NCI-H2107 treated with DMSO at 0.1 percent for 48 hours (cell line): ENCODE measurements at regions not wholly inside any gene's neighbourhood (a gene's known extent, or its start where the extent isn't known, plus 50 kb on each side); places are given as distances from the start of the nearest gene placed in this dataset.

Experiments
- DNase-seq: peaks from one replicate; lab custom pipeline; 2025; ENCODE audit not compliant: unreplicated experiment; lab: John Stamatoyannopoulos, UW

DNA sequence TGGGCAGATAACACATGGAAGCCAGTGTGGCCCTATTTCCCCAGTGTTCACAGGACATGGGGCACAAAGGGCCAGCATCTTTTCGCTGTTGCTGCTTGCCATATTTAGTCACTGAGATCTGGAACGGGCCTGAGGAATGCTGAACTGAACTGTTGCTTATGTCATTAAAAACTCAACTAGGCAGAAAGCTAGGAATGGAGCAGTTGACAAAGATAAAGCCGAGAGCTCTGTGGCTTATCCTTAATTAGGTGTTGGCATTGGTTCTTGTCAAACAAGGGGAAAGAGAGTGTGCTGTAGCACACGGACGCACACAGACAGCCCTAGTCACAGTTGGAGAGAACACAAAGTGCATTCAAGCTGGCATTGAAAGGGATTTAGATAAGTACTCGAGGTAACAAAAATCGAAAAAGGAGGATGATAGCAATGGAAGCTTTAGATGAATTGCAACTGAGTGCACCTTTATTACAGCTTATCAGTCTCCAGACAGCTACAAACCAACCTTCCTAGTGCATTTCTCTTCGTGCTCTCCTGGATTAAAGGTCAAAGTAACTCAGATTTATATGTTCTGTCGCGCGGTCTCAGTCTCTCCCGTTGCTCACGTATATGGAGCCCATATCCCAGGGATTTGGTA is 450.2 kb upstream of the ZNF608 start:
- DNase-seq, result peak; percentile 81

DNA sequence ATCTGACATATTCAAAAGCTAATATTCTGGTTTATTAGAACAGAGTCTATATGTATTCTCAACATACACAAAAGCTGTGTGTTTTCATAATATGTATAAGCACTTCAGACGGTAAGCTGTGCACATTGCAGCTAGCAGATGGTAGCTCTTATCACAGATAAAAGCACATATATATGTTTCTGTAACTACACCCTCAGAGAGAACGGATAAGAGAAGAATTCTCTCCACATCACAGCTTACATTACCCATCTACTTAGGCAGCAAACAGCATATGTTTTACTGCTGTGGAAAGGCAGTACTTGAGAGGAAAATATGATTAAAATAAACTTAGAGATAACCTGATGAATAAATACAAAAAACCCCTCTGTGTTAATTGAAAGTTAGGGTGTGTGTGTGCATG is 450.9 kb upstream of the ZNF608 start:
- no peak for DNase-seq

DNA sequence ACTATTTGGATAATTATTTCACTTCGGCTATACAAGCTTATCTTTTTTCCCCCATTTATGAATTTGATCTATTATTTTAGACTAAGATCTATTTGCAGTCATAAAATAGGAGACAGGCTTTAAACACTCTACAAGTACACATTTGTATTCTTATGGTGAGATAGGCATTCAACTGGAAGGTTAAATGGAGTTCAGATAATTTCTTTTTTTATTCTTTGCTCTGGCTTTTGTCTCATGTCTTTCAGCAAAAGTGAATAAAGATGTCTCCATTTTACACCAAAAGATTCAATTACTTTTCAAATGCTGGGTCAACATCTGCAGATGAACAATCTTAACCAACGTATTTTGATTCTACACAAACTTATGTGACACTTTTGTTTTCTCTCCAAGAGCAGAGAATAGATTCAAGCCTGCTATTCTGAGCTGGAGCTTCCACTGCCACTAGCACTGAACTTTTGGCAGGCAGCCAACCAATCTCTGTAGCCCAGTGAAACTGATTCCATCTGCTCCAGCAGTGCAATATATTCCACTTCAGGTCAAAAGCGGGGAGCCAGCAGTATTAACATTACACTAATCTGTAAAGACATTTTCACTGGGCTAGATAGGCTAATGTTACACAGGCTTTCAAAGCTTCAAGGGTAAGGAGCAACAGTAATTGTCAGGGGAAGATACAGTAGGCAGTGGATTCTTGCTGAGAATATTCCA is 452.0 kb upstream of the ZNF608 start:
- peak; percentile 91 for DNase-seq

DNA sequence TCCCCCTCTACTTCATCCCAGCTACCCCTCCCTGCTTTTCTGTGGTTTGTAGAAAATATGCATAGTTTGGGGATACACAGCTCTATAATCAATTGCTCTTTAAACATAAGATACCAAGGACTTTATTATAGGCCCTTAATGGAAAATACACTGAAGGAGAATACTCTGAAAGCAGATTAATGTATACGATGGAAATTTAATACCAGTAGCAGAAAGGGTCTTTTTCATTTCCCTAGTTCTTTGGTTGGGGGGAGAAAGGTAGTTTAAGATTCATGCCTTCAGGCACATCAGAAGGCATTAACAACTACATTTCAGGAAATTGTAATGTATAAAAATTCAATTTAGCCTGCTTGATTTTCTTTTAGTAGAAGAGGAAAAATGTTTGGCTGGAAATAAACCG is 452.9 kb upstream of the ZNF608 start:
- DNase-seq, result no peak

DNA sequence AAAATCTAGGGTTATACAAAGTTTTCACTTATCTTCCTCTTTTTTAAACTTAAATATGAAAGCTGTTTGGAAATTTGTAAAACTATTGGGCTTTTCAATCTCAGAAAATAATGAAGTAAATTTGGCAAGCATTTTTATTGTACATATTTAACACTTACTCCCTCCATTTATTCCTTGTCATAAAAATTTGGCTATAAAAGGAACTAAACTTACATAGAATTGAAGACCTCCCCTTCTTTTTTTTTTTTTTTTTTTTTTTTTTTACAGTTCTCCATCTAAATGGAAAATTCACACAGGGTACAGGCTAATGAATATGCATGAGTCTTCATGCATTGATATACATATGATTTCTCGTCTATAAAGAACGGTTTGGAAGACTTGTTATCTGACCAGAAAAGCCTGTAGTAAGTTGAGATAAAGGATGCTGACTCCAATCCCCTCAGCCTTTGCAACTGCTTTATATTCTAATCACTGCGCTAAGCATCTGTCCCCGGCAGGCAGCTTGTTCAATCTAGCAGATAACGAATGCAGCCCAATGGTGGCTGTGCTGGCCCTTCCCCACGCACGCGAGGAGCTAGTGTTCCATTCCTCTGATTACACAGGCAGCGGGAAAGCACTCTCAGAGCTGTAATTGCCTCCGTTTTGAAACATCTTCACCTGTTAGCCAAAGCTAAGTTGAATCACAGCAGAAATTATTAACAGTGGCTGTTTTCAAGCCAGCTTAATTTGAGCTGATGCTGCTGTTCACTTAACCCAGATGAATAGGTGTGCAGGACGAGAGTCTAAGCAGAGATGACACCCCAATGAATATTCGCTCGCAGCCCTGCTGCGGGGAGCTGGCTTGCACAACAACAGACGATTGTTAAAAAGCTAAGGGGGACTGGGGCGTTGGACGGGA is 453.8 kb upstream of the ZNF608 start:
- DNase-seq, result peak; percentile 26

DNA sequence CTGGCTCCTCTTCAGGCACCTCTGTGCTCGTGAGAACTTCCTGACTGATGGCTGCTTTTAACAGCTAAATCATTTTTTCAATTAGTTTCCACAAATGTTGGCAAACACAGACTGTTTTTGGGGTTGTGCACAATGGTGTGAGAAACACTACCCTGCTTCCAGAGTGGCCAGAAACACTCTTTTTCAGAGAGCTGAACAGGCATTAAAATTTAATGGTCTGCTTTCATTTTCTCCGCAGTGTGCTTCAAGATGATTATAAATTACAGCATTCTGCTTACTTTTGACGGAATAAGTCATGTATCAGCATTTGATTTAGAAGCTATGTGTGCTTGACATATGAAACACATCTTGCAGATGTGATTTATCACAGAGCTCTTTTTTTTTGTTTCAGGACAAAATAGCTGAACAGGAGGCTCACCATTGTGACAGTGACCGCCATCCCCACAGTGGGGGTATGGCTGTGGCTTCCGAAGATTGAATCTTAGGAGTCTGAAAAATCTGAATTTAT is 454.5 kb upstream of the ZNF608 start:
- DNase-seq, result no peak

DNA sequence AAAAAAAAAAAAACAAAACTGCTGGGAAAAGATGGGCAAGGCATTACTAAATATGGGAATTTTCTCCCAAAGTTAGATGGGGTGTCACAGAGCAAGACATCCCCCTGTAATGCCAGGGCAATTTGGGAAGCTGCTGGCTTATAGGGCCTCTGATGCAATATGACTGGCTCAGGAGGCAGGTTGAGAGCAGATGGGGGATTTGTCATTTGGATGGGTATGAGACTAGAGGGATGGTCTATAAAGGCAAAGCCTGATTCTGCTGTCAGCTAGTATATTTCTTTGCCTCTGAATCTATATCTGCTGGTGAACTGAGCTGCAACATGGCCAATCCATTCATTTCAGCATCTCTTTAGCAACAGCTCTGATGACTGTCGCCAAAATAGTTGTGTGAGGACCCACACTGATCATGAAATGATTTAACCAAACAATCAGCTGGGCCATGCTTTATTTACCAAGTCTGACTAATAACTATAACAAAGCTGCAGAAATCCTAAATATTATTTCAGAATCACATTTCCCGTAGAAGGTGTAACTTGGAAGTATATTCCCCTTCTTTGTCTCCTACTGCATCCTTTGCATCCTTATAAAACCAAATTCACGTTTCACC is 455.1 kb upstream of the ZNF608 start:
- no peak for DNase-seq

DNA sequence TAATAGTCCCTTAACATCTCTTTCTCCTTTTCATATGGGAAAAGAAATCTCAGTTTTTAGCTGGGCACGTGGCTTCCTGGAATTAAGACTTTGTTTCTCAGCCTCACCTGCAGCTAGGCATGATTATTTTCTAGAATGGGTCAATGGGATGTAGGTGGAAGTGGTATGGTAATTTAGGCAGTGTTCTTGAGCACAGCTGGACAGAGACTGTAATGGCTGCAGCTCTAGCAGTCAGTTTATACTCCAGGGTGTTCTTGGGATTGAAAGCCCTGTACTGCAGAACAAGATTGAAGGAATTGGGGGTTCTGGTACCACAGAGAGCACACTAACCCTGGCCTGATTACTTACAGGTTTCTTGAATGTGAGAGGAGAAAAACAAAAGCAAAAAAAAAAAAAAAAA is 455.9 kb upstream of the ZNF608 start:
- DNase-seq, result no peak

DNA sequence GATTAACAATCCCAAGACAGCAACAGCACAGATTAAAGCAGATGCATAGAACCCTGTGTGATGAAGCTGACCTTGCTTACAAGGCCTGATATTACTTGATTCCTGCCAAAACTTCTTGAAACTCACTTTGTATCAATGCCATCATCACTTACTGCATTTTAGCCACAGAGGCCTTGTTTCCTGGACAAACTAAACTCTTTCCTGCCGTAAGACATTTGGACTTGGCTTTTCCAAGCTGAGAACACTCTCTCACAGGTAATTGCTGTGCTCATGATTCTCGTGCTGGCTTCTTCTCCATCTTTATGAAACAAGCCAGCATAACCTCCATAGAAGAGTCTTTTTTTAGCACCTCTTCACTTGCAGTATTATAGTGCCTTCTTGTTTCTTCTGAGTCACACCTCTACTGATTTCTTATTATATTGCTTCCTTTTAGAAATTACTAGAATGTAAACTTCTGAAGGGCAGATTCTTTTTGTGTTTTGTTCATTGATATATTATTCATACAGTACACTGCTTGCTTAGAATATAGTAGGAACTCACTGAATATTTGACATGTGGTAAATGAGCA is 456.5 kb upstream of the ZNF608 start:
- no peak for DNase-seq

DNA sequence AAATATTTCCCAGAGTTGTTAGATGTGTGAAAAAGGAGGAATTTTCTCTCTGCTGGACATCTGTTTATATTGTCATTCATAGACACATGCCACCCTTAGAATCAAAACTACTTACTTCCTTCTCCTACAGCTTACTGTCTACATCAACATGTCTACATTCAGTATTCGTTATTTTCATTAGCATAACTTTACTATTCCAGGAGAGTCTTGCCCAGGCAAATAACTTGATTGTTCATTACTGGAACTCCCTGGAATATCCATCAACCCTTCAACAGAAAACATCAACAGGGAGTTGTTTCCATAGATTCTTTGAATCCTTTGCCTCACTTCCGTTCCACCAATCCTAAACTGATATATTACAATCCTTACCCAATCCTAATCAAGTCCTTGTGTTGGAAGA is 457.5 kb upstream of the ZNF608 start:
- DNase-seq, result no peak

DNA sequence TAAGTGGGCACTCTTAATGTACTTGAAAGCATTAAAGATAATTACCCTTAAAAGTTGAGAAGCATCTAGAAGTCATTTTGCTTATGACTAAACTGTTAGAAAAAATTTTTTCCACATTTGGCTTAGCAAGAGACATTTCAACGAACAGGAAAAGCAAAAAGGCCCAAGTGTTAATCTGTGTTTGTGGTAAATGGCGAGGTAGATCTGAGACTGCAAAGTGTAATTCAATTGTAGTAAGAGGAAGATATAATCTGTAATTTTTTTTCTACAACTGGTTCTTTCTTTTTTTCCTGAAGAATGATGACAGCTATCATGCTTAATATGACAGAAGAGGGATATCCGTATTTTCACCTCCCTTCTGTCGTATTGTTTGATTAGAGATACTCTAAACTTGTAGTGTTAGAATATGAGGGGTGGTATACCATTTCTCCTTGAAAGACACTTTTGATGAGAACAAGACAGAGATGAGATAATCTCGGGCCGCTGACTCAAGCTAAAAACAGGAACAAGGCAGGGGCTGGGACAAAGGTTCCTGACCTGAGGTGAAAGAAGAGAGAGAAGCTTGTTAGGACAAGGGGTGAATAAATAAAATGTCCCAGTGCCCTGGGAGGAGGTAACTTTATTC is 459.3 kb upstream of the ZNF608 start:
- DNase-seq, result no peak

DNA sequence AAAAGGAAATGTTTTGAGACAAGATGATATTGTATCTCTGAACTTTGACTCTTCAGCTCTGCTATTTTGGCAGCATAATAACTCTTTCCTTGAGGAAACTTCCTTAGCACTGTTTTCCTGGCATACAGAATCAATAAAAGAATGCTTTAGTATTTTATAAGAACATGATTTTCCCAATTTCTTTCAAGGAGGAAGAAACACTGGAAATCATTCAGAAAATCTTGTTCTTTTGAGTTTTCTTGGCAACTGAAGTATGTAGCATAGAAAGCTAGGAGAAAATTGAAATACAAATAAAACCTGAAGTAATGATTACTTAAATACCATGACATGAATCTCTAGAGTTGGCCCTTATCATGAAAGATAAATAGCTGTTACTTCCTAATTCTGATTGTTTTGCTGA is 461.4 kb upstream of the ZNF608 start:
- no peak for DNase-seq

DNA sequence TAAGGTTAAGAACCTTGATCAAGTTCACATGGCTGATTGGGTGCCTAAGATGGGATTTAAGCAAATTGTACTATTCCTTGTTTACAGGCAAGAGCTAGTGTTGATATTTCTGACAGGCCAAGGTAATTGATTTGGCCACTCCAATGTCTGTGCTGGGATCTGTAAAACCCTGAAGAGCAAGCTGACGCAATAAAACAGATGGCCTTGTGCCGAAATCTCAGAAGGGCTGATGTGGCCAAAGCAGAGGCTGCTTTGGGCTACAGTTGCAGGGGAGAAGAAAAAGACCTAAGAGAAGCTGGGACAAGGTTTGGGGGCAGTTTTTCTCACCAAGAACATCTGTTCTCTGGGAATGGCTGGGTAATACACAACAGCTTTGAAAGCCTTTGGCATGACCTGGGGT is 463.2 kb upstream of the ZNF608 start:
- no peak for DNase-seq

DNA sequence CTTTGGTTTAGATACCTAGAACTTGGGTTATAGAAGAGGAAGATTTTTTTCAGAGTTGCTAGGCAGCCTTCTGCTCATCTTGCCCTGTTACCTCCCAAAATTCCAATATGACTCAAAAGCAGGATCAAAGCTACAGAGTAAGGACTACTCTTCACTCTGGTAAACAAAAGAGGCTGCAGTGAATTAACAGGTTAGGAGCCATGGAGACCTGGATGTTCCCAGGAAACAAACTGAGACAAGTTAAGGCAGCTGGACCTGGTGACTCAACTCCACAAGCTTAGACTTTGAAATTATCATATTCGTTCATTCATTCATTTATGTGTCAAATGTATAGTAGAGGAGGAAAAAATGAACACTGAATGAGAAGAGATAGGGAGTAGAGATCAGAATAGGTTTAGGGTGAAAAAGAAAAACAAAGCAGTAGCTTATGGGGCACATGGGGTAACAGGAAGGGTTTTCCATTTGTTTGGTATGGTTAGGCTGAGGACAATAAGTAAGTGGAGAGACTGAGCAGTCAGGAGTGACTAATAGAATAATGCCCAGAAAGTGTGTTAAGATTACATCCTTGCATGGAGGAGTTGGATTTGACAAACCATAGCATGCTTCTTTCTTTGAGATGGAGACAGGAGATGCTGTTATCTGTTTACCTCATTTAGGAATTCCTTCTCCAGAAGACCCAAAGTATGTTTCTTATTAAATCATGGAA is 464.0 kb upstream of the ZNF608 start:
- no peak for DNase-seq

DNA sequence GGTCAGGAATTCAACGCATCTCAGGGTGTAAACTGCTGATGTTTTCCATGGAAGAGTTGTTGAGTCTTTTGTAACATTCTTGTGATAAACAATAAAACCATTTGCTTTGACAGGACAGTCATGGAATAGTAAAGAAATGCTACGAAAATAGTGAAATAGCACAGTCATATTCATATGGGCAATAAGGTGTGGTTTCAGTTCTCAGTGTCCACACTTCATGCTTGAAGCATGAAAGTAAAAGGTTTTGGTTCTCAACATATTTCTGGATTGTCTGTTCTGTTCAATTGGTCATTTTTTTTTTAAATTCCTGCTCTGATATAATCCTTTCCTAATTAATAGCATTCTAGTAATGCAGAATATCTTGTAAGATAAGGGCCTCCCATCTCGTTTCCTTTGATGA is 467.6 kb upstream of the ZNF608 start:
- DNase-seq, result no peak

DNA sequence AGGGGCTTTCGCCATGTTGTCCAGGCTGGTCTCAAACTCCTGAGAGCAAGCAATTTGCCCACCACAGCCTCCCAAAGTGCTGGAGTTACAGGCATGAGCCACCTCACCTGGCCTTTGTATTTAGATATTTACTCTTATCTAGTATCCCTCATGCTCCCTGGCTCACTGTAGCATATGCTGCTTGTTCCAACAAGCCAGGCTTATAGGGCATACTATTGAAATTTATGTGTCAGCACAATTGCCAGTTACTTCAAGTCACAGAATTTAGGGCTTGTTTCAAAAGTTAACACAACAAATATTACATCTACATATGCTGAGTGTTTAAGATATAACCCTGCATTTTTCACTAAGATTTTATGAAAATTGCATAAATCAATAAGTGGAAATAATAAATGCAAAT is 469.2 kb upstream of the ZNF608 start:
- DNase-seq, result no peak

DNA sequence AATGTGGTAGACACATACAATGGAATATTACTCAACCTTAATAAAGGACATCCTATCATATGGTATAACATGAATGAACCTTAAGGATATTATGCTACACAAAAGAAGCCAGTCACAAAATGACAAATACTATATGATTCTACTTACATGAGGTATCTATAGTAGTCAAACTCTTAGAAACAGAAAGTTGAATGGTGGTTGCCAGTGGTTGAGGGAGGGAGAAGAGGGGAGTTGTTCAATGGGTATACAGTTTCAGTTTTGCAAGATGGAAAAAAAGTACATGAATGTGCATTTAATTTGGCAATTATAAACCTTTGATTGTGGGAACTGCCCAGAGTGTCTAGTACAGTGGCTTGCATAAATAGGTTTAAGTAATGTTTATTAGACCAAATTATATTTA is 473.3 kb upstream of the ZNF608 start:
- no peak for DNase-seq

DNA sequence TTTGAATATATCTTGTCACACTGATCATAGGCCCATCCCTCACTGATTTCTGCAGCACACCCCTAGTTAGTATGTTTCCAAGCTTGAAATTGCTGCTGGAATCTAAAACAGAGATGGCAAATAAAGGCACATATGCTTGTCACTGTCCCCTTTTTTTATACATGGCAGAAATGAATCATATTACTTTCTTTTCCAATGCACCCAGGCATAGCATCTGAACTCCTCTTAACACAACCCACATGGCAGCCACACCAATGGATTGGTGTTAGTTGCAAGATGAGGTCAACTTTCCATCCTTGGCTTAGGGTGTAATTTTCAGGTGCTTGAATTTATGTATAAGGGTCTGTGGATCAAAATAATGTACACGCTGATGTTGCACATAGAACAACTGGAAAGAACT is 473.8 kb upstream of the ZNF608 start:
- no peak for DNase-seq

DNA sequence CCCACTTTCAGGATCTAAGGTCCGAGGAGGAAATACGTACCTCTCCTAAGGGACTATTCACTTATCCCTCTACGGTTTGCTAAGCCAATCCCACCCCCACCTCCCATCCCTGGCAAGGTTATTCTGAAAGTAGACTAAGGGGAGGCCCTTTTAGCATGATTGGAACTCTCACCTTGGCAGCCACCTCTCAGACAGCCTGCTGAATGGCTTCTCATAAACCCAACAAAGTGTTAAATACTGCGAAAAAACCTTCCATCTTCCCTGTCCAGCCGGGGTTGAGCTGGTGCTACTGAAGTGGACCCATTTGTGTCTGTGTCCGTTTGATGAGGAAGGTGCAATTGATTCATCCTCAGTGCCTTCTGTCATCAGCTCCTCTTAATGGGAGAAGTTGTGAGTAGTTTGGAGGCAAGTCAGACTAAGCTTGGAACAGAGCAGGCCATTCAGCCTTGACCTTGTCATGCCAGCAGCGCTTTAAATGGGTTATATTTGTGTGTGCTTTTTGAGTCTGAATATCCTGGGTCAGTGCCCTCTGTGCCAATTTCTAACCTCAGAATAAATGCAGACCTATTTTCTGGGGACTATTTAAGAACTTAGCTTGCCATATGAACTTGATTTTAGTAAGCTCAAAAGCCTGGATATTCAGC is 476.3 kb upstream of the ZNF608 start:
- DNase-seq, result no peak

DNA sequence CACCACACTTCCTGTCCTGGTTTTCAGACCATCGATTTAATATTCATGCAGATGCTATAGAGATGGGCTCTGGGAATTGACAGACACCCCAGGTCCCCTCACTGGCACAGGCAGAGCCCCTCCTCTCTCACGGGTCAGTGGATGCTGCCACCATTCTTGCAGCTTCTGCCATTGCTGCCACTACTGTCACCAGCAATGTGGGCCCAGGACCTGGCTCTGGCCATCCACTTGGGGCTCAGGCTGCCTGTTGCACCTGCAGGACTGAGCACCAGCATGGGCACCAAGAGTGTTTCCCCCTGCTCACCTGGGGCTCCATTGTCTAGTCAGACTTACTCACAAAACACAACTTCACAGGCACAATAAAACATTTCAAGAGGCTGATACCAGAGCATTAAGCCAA is 479.0 kb upstream of the ZNF608 start:
- DNase-seq, result no peak
